ENCODE measurements at regions not wholly inside any gene's neighbourhood (a gene's known extent, or its start where the extent isn't known, plus 50 kb on each side); places are given as distances from the start of the nearest gene placed in this dataset.

- TF ChIP-seq CTCF (IDR thresholded peaks at IDR 0.05; ENCODE audit: insufficient read depth, low read length), result peak; percentile 33
- TF ChIP-seq GABPA (IDR thresholded peaks at IDR 0.05; ENCODE audit: low read depth), result no peak
- TF ChIP-seq SPI1 (IDR thresholded peaks at IDR 0.05; ENCODE audit: borderline replicate concordance, low read depth), result no peak
- no peak for TF ChIP-seq REST (IDR thresholded peaks at IDR 0.05; ENCODE audit: insufficient replicate concordance, low read depth)
- no peak for TF ChIP-seq POLR2AphosphoS5 (IDR thresholded peaks at IDR 0.05; ENCODE audit: low read depth)
These were observed 79.3 kb upstream of the TSPAN11 start for GRCh38 chr12:30847259-30847658.
